Colonic mucosa (tissue), 4 donors: ENCODE measurements at regions not wholly inside any gene's neighbourhood (a gene's known extent, or its start where the extent isn't known, plus 50 kb on each side); places are given as distances from the start of the nearest gene placed in this dataset.

Experiments used
- DNase-seq: peaks from one replicate; pipeline ENCODE4 v3.0.0-alpha.2; 2020
- H3K27ac ChIP-seq: fragments of 200-600 bp; one replicate; pipeline ENCODE4 v1.8.0; 2021
- H3K27me3 ChIP-seq: fragments of 200-600 bp; one replicate; pipeline ENCODE4 v1.8.0; 2021
- H3K36me3 ChIP-seq: fragments of 200-600 bp; one replicate; pipeline ENCODE4 v1.8.0; 2021
- H3K4me1 ChIP-seq: fragments of 200-600 bp; one replicate; pipeline ENCODE4 v1.8.0; 2021; ENCODE audit warnings: mild to moderate bottlenecking
- H3K4me3 ChIP-seq: fragments of 200-600 bp; one replicate; pipeline ENCODE4 v1.8.0; 2021
- H3K9ac ChIP-seq, 2 donors: one replicate each; pipeline ENCODE4 v1.7.0; 2013; ENCODE audit warnings: control low read depth in 2 of 2, low read depth in 2 of 2, low read length in 2 of 2
- H3K9me3 ChIP-seq: fragments of 200-600 bp; one replicate; pipeline ENCODE4 v1.8.0; 2021
- CTCF ChIP-seq: fragments of 200-600 bp; IDR thresholded peaks from one replicate; pipeline ENCODE4 v1.8.0; 2022; ENCODE audit warnings: antibody characterized with exemption, mild to moderate bottlenecking
- intact Hi-C: fragments of 100-400 bp; cut with DNase I; formaldehyde crosslinking; loops from one replicate; pipeline ENCODE4 v1.14.1; 2022
- donor health status: healthy.
- donor health status: DM: no; HTN: no; CAD: no.
- donor health status: DM: no; HTN: no; CAD: no.

DNA sequence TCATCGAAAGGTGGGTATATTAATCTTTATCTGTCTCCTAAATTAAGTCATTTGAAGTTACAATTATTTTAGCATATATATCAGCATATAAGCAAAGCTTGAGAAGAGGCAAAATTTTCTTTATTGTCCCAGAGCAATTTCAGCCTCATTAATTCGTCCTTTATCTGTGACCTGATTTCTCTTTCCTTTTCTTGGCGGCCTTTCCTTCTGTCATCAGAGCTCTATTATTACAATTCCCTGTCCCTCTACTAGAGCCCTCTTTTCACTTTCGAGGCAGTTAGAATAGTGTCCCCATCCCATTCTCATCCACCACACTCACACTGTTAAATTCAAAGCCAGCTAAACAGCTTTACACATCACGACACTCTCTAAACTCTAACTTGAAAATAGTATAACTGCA is 1293.2 kb upstream of the FAM98A start:
- Histone ChIP-seq H3K4me3 (no peak overlapping the region), H3K9ac (no peak overlapping the region), H3K27me3 (no peaks in the 10 kb centered on the region), H3K36me3 (no peaks in the 10 kb centered on the region), H3K27ac (no peak overlapping the region), H3K4me1 (no peaks in the 10 kb centered on the region), H3K9me3 (no peaks in the 10 kb centered on the region)
- no peak for TF ChIP-seq CTCF
- intact Hi-C loops, result no loop called here
- DNase-seq, result no peak

GRCh38 chr2:34875091-34875745 is 1276.1 kb upstream of the FAM98A start:
- Histone ChIP-seq H3K4me1 (no peaks in the 10 kb centered on the region), H3K9ac (no peak overlapping the region), H3K36me3 (no peaks in the 10 kb centered on the region), H3K4me3 (no peak overlapping the region), H3K9me3 (no peaks in the 10 kb centered on the region), H3K27ac (no peak overlapping the region), H3K27me3 (no peaks in the 10 kb centered on the region)
- no peak for TF ChIP-seq CTCF
- no peak for DNase-seq
- intact Hi-C loops, result no loop called here

- H3K36me3 ChIP-seq, result no peaks in the 10 kb centered on the region
- DNase-seq, result no peak
- no peaks in the 10 kb centered on the region for H3K4me1 ChIP-seq
- H3K27ac ChIP-seq, result no peak overlapping the region
- no peaks in the 10 kb centered on the region for H3K9me3 ChIP-seq
- H3K27me3 ChIP-seq, result no peaks in the 10 kb centered on the region
- H3K9ac ChIP-seq, result no peak overlapping the region
- no peak for TF ChIP-seq CTCF
- intact Hi-C loops, result no loop called here
- no peak overlapping the region for H3K4me3 ChIP-seq
Observed at GRCh38 chr2:34853646-34854045, 1254.5 kb upstream of the FAM98A start.

DNA sequence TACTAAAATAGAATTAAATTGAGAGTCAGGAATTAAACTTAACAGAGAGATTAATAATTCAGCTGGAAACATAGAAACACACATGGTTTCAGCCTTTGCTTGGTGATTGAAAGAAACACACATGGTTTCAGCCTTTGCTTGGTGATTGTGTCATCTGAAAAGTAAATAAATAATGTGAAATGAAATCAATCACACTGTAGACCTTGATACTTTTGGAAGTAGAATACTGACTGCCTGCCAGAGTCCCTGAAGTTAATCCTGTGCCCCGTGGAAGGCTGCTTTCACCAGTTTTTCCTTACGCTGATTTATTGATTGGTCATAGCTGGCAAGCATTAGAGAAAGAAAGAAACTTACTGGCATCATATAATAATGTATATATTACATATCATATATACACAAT is 1252.7 kb upstream of the FAM98A start:
- no peak for DNase-seq
- H3K27me3 ChIP-seq, result no peaks in the 10 kb centered on the region
- no peak overlapping the region for H3K27ac ChIP-seq
- H3K4me3 ChIP-seq, result no peak overlapping the region
- H3K36me3 ChIP-seq, result no peaks in the 10 kb centered on the region
- TF ChIP-seq CTCF, result no peak
- no peaks in the 10 kb centered on the region for H3K9me3 ChIP-seq
- H3K4me1 ChIP-seq, result no peaks in the 10 kb centered on the region
- intact Hi-C loops, result no loop called here
- no peak overlapping the region for H3K9ac ChIP-seq

- H3K36me3 ChIP-seq, result no peaks in the 10 kb centered on the region
- intact Hi-C loops, result no loop called here
- no peak for DNase-seq
Observed at GRCh38 chr2:34849827-34850226, 1250.7 kb upstream of the FAM98A start.

More at GRCh38 chr2:34849827-34850226, 1250.7 kb upstream of the FAM98A start:
- no peaks in the 10 kb centered on the region for H3K9me3 ChIP-seq
- no peaks in the 10 kb centered on the region for H3K27me3 ChIP-seq
- H3K9ac ChIP-seq, result no peak overlapping the region
- no peak overlapping the region for H3K27ac ChIP-seq
- no peak for TF ChIP-seq CTCF
- H3K4me3 ChIP-seq, result no peak overlapping the region
- no peaks in the 10 kb centered on the region for H3K4me1 ChIP-seq
